DMS 273 (cell line): ENCODE measurements at regions not wholly inside any gene's neighbourhood (a gene's known extent, or its start where the extent isn't known, plus 50 kb on each side); places are given as distances from the start of the nearest gene placed in this dataset.
"Not testable (repeated sequence)": the region's sequence is repeated elsewhere in the genome, so short reads cannot be mapped to it uniquely, and the experiment has no call there.

Source experiments
- DNase-seq: peaks from one replicate; lab custom pipeline; 2025; ENCODE audit not compliant: unreplicated experiment; lab: John Stamatoyannopoulos, UW

- peak; percentile 87 for DNase-seq
Observed at GRCh38 chr1:38787041-38787440, 72.5 kb downstream of the RRAGC start.

- DNase-seq, result peak; percentile 99
Observed at GRCh38 chr1:38786040-38786436, 73.5 kb downstream of the RRAGC start.

DNA sequence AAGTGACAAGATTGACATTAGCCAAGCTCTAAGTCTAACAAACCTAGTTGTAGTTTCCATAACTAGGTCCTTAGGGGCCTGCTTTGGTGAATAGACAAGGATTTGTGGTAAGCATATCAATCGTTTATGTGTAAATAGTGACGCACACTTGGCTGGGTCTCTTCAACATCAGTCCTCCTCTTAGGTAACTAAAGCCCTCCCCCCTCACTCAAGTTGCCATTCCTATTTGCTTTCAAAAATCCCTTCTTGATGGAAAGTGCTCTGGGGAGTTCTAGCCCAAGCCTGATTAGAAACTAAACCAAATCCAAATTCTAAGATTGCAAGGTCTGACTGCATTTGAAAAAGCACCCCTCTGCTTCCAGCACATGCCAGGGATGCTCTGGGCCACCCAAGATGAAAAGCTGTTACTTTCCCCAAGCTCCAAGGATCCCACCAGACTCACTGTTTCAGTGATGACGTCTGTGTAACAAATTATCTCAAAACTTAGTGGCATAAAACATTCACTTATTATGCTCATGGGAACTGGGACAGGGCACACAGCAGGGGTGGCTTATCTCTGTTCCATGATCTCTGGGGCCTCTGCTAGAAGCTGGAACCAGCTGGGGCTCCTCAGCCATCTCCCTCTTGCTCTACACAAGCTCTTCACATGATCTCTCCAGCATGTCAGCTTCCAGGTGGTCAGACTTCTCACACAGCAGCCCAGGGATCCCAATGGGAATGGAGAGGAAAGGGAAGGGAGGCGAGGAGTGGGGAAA is 74.1 kb downstream of the RRAGC start:
- peak; percentile 99 for DNase-seq

- DNase-seq, result peak; percentile 100
Observed at GRCh38 chr1:38784452-38785284, 74.9 kb downstream of the RRAGC start.

DNA sequence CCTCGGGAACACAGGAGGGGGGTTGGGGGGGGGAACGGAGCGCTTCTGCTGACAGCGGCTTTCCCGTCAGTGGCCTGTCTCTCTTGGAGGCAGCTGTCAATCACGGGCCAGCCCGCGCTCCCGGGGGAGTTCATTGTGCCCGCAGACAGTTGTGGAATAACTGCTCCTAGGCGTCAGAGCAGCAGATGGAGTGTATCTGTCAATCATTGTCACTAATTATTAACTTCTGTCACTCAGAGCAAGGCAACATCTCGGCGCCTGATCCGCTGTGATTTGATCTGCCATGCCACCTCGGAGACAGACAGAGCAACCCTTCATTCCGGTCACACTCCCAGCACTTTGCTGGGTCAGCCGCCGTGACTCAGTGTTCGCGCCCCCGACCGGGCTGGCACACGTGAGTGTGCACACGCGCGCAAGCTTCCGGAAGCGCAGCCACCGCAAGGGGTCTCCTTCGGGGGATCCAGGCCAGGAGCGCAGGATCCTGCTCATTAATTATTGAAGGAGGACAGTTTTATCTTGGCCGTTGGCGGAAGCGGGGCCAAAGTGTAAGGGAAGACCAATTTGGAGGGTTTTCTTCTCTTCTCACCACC is 75.8 kb downstream of the RRAGC start:
- peak; percentile 100 for DNase-seq

DNA sequence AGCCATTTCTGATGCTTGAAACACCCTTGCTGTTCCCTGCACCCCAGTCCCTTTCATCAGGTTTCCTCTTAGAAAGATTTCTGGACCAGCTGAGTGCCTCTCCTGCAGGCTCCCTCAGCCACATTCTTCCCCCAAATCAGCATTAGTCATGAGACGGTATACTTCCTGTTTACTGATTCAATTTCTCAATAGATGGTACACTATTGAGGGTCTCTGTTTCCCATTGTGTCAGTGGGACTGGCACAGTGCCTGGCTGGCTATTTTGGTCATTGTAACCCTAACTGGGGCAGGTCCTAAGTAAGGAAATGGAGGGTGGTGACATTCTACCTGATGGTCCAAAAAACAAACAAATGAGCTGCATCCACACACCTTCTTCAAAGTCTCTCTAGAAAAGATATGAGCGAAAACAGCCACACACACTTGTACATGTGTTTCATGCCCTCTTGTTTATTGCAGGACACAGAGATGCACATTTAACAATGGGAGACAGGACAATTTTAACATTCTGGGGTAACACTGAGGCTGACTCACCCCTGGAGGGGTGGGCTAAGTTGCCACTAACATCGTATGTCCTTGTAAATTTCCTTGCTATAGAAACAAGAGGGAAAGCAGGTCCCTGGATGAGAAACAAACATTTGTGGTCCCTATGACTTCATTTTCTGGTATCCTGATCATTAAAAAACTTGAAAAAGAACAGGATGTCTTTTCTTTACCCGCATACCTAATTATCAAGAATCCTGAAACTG is 77.5 kb downstream of the RRAGC start:
- DNase-seq, result no peak

DNA sequence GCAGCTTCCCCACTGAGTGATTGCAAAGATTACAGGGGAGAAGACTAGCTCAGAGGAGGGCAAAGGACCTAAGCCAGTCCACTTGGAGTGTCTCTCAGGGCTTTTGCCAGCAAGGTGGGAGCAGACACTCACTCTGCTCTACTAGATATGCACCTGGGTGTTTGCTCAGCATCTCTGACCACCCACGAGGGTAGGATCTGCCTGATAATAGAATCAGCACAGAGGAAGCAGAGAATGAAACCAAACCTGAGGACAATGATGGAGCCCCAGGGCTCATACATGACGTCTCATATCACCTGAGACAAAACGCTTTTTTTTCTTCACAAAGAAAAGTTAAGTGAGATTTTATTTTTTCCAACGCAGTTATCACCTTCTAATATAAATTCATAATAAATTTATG is 79.4 kb downstream of the RRAGC start:
- DNase-seq, result no peak

DNA sequence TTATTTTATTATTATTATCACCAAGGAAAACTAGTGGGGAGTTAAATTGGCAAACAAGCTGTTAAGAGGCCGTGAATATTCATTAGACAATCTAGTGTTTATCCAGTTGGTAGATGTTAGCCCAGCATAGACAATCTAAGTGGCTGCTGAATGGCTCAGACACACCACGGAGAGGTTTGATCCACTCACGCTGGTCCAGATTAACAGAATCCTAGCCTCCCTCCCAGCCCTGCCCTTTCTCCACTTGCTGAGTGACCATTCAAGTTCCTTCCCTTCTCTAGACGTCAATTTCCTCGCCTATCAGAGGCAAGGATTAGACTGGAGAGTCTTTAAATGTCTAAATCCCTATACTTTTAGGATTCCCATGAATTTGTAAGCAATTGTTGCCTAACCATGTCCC is 80.1 kb downstream of the RRAGC start:
- no peak for DNase-seq

DNA sequence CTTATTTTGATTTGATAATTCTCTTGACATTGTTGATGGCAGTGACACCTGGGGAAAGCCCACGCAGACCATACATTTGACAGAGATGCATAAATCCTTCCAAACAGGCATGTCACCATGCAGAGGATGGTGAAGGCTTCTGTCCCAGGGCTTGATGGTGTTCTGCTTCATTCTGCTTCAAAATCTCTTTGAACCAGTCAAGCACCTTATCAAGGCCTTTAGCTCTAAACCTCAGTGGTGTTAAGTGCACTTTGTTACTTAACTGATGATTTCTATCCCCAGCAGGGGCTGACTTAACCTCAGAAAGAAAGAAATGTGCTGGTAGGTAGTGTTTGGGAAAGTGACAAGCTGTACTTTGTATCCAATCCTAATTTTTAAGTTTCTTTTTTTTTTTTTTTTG is 81.1 kb downstream of the RRAGC start:
- DNase-seq, result no peak

GRCh38 chr1:38778051-38778450 is 81.5 kb downstream of the RRAGC start:
- peak; percentile 84 for DNase-seq

DNA sequence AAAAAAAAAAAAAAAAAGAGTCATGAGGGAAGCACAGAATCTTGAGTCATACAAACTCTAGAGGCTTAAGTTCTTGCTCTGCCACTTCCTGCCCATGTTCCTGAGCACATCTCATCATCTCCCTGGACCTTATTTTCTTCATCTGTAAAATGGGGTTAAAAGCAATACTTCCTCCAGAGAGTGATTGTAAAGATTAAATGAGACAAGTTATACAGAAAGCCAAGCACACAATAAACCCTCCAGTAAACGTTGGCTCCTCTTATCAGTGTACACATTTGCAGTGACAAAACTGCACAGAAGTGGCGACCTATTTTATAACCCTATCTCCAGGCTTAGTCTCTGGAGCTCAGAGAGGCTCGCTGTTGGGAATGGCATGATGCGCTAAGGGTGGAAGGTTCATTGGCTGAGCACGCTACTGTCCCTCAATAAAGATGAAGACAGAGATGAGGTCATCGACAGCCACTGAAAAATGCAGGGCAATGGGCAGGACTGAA is 82.1 kb downstream of the RRAGC start:
- no peak for DNase-seq

- no peak for DNase-seq
Observed at GRCh38 chr1:38776466-38777065, 83.0 kb downstream of the RRAGC start.

- DNase-seq, result no peak
Observed at GRCh38 chr1:38775175-38775845, 84.3 kb downstream of the RRAGC start.

DNA sequence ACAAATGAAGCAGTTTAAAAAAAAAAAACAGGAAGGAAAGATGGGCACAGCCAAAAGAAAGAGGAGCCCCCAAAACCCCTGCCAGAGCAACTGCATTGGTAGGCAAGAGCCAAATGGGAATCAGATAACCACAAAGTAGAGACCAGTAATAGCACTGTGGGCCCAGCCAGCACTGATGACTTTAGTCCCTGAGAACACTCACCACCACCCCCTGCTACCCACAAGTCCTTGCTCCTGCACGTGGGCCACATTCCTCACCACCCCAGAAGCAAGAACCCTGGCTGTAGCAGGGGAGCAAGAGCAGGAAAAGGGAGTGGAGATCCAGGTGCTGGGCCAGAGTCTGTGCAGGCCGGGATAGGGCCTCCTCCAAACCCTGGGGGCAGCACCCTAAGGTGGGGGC is 86.1 kb downstream of the RRAGC start:
- DNase-seq, result no peak

DNA sequence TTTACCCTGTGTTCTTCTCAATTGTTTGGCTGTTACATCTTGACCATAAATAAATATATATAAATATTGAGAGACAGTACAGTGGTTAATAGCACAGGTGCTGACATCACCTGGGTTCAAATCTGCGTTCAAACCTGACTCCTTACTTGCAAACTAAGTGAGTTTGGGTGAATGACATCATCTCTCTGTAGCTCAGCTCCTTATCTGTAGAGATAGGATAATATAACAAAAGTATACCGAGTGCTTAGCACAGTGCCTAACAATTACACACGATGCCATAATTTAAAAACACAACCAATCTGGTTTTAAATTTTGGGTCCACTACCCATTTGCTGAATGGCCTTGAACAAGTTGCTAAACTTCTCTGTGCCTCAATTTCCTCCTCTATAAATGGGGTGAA is 86.6 kb downstream of the RRAGC start:
- DNase-seq, result no peak

- DNase-seq, result no peak
Observed at GRCh38 chr1:38772026-38772425, 87.5 kb downstream of the RRAGC start.

- DNase-seq, result not testable (repeated sequence)
Observed at GRCh38 chr1:38770516-38771173, 88.9 kb downstream of the RRAGC start.

DNA sequence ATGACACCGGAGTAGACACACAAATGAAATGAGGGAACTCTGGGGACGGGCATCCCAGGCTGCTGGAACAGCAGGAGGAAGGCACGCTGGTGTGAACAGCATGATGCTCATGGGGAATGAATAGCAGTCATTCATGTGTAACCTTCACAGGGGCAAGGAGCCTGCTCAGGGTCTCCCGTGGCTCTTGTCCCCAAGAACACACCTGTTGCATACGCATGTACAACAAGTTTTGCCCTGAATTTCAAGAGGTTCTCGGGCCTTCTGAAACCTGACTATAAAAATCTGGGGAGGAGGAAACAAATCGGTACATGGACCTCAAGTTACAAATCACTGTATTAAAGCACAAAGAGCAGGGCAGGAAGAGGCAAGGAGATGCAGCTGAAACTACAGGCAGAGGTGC is 93.4 kb downstream of the RRAGC start:
- DNase-seq, result no peak

GRCh38 chr1:38763121-38763520 is 96.5 kb downstream of the RRAGC start:
- DNase-seq, result no peak

- DNase-seq, result no peak
Observed at GRCh38 chr1:38760562-38760961, 99.0 kb downstream of the RRAGC start.
